OCI-LY7 (cell line): ENCODE measurements at regions not wholly inside any gene's neighbourhood (a gene's known extent, or its start where the extent isn't known, plus 50 kb on each side); places are given as distances from the start of the nearest gene placed in this dataset.

Experiments
- BruUV-seq: library from RNA; stranded (reverse); fragments of 400-500 nt; replicated peaks from 2 replicates; lab custom pipeline; 2021; lab: Mats Ljungman, UMichigan
- CTCF ChIA-PET: fragments of 300-600 bp; sonication (Branson Sonifier 250); formaldehyde crosslinking; loops from one replicate; lab custom pipeline; 2022; ENCODE audit warnings: antibody characterized with exemption; ENCODE audit not compliant: unreplicated experiment; lab: Charles Lee
- POLR2A ChIA-PET: fragments of 300-600 bp; sonication (Branson Sonifier 250); formaldehyde crosslinking; loops from one replicate; lab custom pipeline; 2022; ENCODE audit warnings: antibody characterized with exemption; lab: Charles Lee
- DNase-seq: peaks from one replicate; pipeline ENCODE4 v3.0.0-alpha.2; 2015; ENCODE audit warnings: low spot score
- H2AFZ ChIP-seq: fragments of 200-600 bp; sonication (generic), shearing (Covaris generic); 2 replicates; pipeline ENCODE4 v1.6.1; 2014; ENCODE audit warnings: mild to moderate bottlenecking, antibody characterized with exemption, low read length, moderate library complexity
- H3K27ac ChIP-seq: fragments of 200-600 bp; sonication (generic); 2 replicates; pipeline ENCODE4 v1.5.1; 2014; ENCODE audit warnings: mixed run types, low read depth, mild to moderate bottlenecking, moderate library complexity, low read length, inconsistent platforms; ENCODE audit not compliant: poor library complexity, severe bottlenecking
- H3K36me3 ChIP-seq: fragments of 200-600 bp; sonication (generic); 2 replicates; pipeline ENCODE4 v1.6.1; 2014; ENCODE audit warnings: mild to moderate bottlenecking, antibody characterized with exemption, low read length, moderate library complexity, mixed read lengths; ENCODE audit not compliant: insufficient read depth
- H3K4me1 ChIP-seq: fragments of 200-600 bp; sonication (generic); 2 replicates; pipeline ENCODE4 v1.5.1; 2014; ENCODE audit warnings: mild to moderate bottlenecking, low read length; ENCODE audit not compliant: insufficient read depth, poor library complexity, severe bottlenecking
- H3K4me2 ChIP-seq: fragments of 200-600 bp; sonication (generic); 2 replicates; pipeline ENCODE4 v1.6.1; 2014; ENCODE audit warnings: mild to moderate bottlenecking, low read length
- H3K4me3 ChIP-seq: fragments of 200-600 bp; sonication (generic); 2 replicates; pipeline ENCODE4 v1.5.1; 2014; ENCODE audit warnings: mild to moderate bottlenecking, low read depth, low read length; ENCODE audit not compliant: poor library complexity, severe bottlenecking
- H3K79me2 ChIP-seq: fragments of 200-600 bp; sonication (generic); 2 replicates; pipeline ENCODE4 v1.6.1; 2016; ENCODE audit warnings: low read depth, mild to moderate bottlenecking, low read length, moderate library complexity, mixed read lengths; ENCODE audit not compliant: insufficient read depth
- H3K9me2 ChIP-seq: fragments of 200-600 bp; sonication (generic); 2 replicates; pipeline ENCODE4 v1.6.1; 2016; ENCODE audit warnings: mild to moderate bottlenecking, low read length, mixed read lengths; ENCODE audit not compliant: insufficient read depth
- H3K9me3 ChIP-seq: fragments of 200-600 bp; sonication (generic); 2 replicates; pipeline ENCODE4 v1.6.1; 2014; ENCODE audit warnings: mild to moderate bottlenecking, mixed run types, low read length, mixed read lengths
- H4K20me1 ChIP-seq: fragments of 200-600 bp; sonication (generic); 2 replicates; pipeline ENCODE4 v1.6.1; 2014; ENCODE audit warnings: mild to moderate bottlenecking, antibody characterized with exemption, low read length, moderate library complexity, mixed read lengths; ENCODE audit not compliant: insufficient read depth
- CTCF ChIP-seq: fragments of 200-600 bp; sonication (generic); conservative IDR thresholded peaks from 2 replicates; pipeline ENCODE4 v1.5.1; 2014; ENCODE audit warnings: mild to moderate bottlenecking, antibody characterized with exemption, low read length, moderate library complexity, mixed read lengths
- EZH2phosphoT487 ChIP-seq: fragments of 200-600 bp; sonication (generic); IDR thresholded peaks from 2 replicates; pipeline ENCODE4 v1.6.1; 2018; ENCODE audit warnings: low read depth, borderline replicate concordance, mild to moderate bottlenecking, mixed run types, antibody characterized with exemption, low read length, moderate library complexity, mixed read lengths
- intact Hi-C: fragments of 100-400 bp; cut with micrococcal nuclease; formaldehyde crosslinking; loops from one replicate; pipeline ENCODE4 v1.10.0; 2022; ENCODE audit not compliant: unreplicated experiment

- H3K4me2 ChIP-seq: no peak overlapping the region
These were observed 259.3 kb downstream of the ADAMTS20 start for GRCh38 chr12:43292699-43293098.

GRCh38 chr12:43291516-43291915, 260.5 kb downstream of the ADAMTS20 start:
- ChIA-PET POLR2A (no interaction called here), CTCF (no interaction called here)
- no TSS peak for BruUV-seq

More at GRCh38 chr12:43292699-43293098, 259.3 kb downstream of the ADAMTS20 start:
- Histone ChIP-seq H3K9me2 (no peaks in the 10 kb centered on the region), H3K9me3 (no peaks in the 10 kb centered on the region), H3K36me3 (no peaks in the 10 kb centered on the region), H3K4me3 (no peak overlapping the region), H4K20me1 (no peaks in the 10 kb centered on the region), H3K79me2 (no peaks in the 10 kb centered on the region), H3K4me1 (no peaks in the 10 kb centered on the region), H3K27ac (no peak overlapping the region), H2AFZ (no peak overlapping the region)
- POLR2A ChIA-PET: no interaction called here
- CTCF ChIA-PET: no interaction called here
- DNase-seq: no peak
- TF ChIP-seq CTCF: no peak
- TF ChIP-seq EZH2phosphoT487: no peak
- no TSS peak for BruUV-seq
- intact Hi-C loops: no loop called here

GRCh38 chr12:43290836-43291235, 261.2 kb downstream of the ADAMTS20 start:
- Histone ChIP-seq H3K4me1 (no peaks in the 10 kb centered on the region), H3K27ac (no peak overlapping the region), H3K9me2 (no peaks in the 10 kb centered on the region), H4K20me1 (no peaks in the 10 kb centered on the region), H3K4me3 (no peak overlapping the region), H3K79me2 (no peaks in the 10 kb centered on the region), H3K9me3 (no peaks in the 10 kb centered on the region), H2AFZ (no peak overlapping the region), H3K4me2 (no peak overlapping the region), H3K36me3 (no peaks in the 10 kb centered on the region)
- no TSS peak for BruUV-seq
- DNase-seq: no peak
- CTCF ChIA-PET: no interaction called here
- POLR2A ChIA-PET: interaction anchor here (1.1 to 1.4 kb wide), 2 partner anchors 8 to 10 kb away, joined by 3 to 8 read pairs; no protein-coding TSS in a partner anchor
- TF ChIP-seq EZH2phosphoT487 (no peak), CTCF (no peak)
- intact Hi-C loops: no loop called here

More at GRCh38 chr12:43291516-43291915, 260.5 kb downstream of the ADAMTS20 start:
- Histone ChIP-seq H4K20me1 (no peaks in the 10 kb centered on the region), H3K36me3 (no peaks in the 10 kb centered on the region), H3K4me3 (no peak overlapping the region), H2AFZ (no peak overlapping the region), H3K9me2 (no peaks in the 10 kb centered on the region), H3K27ac (no peak overlapping the region), H3K4me2 (no peak overlapping the region), H3K79me2 (no peaks in the 10 kb centered on the region), H3K9me3 (no peaks in the 10 kb centered on the region), H3K4me1 (no peaks in the 10 kb centered on the region)
- intact Hi-C loops: no loop called here
- no peak for DNase-seq
- no peak for TF ChIP-seq EZH2phosphoT487
